Neural progenitor cell (in vitro differentiated cells): ENCODE measurements at regions not wholly inside any gene's neighbourhood (a gene's known extent, or its start where the extent isn't known, plus 50 kb on each side); places are given as distances from the start of the nearest gene placed in this dataset.

Source experiments
- DNase-seq: peaks from one replicate; pipeline ENCODE4 v3.0.0-alpha.2; 2016; ENCODE audit warnings: low spot score
- H2AFZ ChIP-seq: fragments of 200-600 bp; sonication (generic); replicated peaks from 2 replicates; pipeline ENCODE4 v1.6.1; 2016; ENCODE audit warnings: antibody characterized with exemption
- H3F3A ChIP-seq: fragments of 200-600 bp; sonication (generic); 2 replicates; pipeline ENCODE4 v1.6.1; 2016; ENCODE audit warnings: antibody characterized with exemption, low read depth
- H3K27ac ChIP-seq: fragments of 200-600 bp; sonication (generic); 2 replicates; pipeline ENCODE4 v1.5.1; 2016; ENCODE audit warnings: mild to moderate bottlenecking
- H3K27me3 ChIP-seq: fragments of 200-600 bp; sonication (generic); 2 replicates; pipeline ENCODE4 v1.6.1; 2016; ENCODE audit warnings: mild to moderate bottlenecking, moderate library complexity
- H3K36me3 ChIP-seq: fragments of 200-600 bp; sonication (generic); 2 replicates; pipeline ENCODE4 v1.5.1; 2016
- H3K4me1 ChIP-seq: fragments of 200-600 bp; sonication (generic); 2 replicates; pipeline ENCODE4 v1.6.1; 2016; ENCODE audit warnings: mixed run types
- H3K4me2 ChIP-seq: fragments of 200-600 bp; sonication (generic); 2 replicates; pipeline ENCODE4 v1.6.1; 2016
- H3K4me3 ChIP-seq: fragments of 200-600 bp; sonication (generic); 2 replicates; pipeline ENCODE4 v1.5.1; 2016
- H3K79me2 ChIP-seq: fragments of 200-600 bp; sonication (generic); 2 replicates; pipeline ENCODE4 v1.6.1; 2016; ENCODE audit warnings: low read depth
- H3K9ac ChIP-seq: fragments of 200-600 bp; sonication (generic); 2 replicates; pipeline ENCODE4 v1.6.1; 2016
- H3K9me3 ChIP-seq: fragments of 200-600 bp; sonication (generic); 2 replicates; pipeline ENCODE4 v1.5.1; 2016; ENCODE audit warnings: low read depth
- H4K20me1 ChIP-seq: fragments of 200-600 bp; sonication (generic); 2 replicates; pipeline ENCODE4 v1.6.1; 2016; ENCODE audit warnings: low read depth
- H3K27ac Mint-ChIP-seq: 3 replicates; pipeline ENCODE4 v1.8.0; 2021; ENCODE audit warnings: mixed read lengths
- H3K27me3 Mint-ChIP-seq: 2 replicates; pipeline ENCODE4 v1.8.0; 2022; ENCODE audit warnings: low read depth, mild to moderate bottlenecking, inconsistent platforms, moderate library complexity, mixed read lengths; ENCODE audit not compliant: insufficient read depth
- H3K36me3 Mint-ChIP-seq: 3 replicates; pipeline ENCODE4 v1.8.0; 2021; ENCODE audit warnings: mixed read lengths
- H3K4me1 Mint-ChIP-seq: 3 replicates; pipeline ENCODE4 v1.8.0; 2021; ENCODE audit warnings: mixed read lengths
- H3K4me3 Mint-ChIP-seq: 3 replicates; pipeline ENCODE4 v1.8.0; 2021; ENCODE audit warnings: mild to moderate bottlenecking, moderate library complexity, mixed read lengths
- H3K9me3 Mint-ChIP-seq: 3 replicates; pipeline ENCODE4 v1.8.0; 2020; ENCODE audit warnings: mixed read lengths
- CTCF ChIP-seq: fragments of 200-600 bp; sonication (generic); IDR thresholded peaks from 2 replicates; pipeline ENCODE4 v1.5.1; 2017; ENCODE audit warnings: antibody characterized with exemption, mild to moderate bottlenecking
- EZH2 ChIP-seq: fragments of 200-600 bp; sonication (generic); IDR thresholded peaks from 2 replicates; pipeline ENCODE4 v1.6.1; 2017; ENCODE audit warnings: antibody characterized with exemption, mild to moderate bottlenecking, moderate library complexity
- EZH2phosphoT487 ChIP-seq: fragments of 200-600 bp; sonication (generic); IDR thresholded peaks from 2 replicates; pipeline ENCODE4 v1.6.1; 2017; ENCODE audit warnings: antibody characterized with exemption

- H3K9me3 Mint-ChIP-seq, result no peaks in the 10 kb centered on the region
- no peaks in the 10 kb centered on the region for H4K20me1 ChIP-seq
- H3K9me3 ChIP-seq, result no peaks in the 10 kb centered on the region
- no peak for TF ChIP-seq EZH2phosphoT487
- no peak for TF ChIP-seq EZH2
- no peak for TF ChIP-seq CTCF
- peak overlapping the region; percentile 28 for H3K27ac Mint-ChIP-seq
- no peak overlapping the region for H3K4me3 ChIP-seq
- no peak for DNase-seq
- H2AFZ ChIP-seq, result no peak overlapping the region
- H3K4me2 ChIP-seq, result no peak overlapping the region
- no peak overlapping the region for H3K9ac ChIP-seq
- H3K4me1 Mint-ChIP-seq, result peaks cover 53% of the 10 kb centered on the region
- no peaks in the 10 kb centered on the region for H3K36me3 ChIP-seq
- no peaks in the 10 kb centered on the region for H3K79me2 ChIP-seq
- H3K27me3 Mint-ChIP-seq, result peaks cover 3% of the 10 kb centered on the region
- no peak overlapping the region for H3K4me3 Mint-ChIP-seq
- H3K36me3 Mint-ChIP-seq, result no peaks in the 10 kb centered on the region
- peaks cover 12% of the 10 kb centered on the region for H3K4me1 ChIP-seq
- H3K27me3 ChIP-seq, result no peaks in the 10 kb centered on the region
- no peak overlapping the region for H3K27ac ChIP-seq
- H3F3A ChIP-seq, result peaks cover 5% of the 10 kb centered on the region
Observed at GRCh38 chr14:100406505-100407131, 83.5 kb downstream of the SLC25A47 start.

- no peaks in the 10 kb centered on the region for H4K20me1 ChIP-seq
- H3K27ac Mint-ChIP-seq, result peak overlapping the region; percentile 29
Observed at GRCh38 chr14:100407376-100408102, 84.4 kb downstream of the SLC25A47 start.

GRCh38 chr14:100408350-100409002, 85.3 kb downstream of the SLC25A47 start:
- Histone ChIP-seq H3K27ac (no peak overlapping the region), H4K20me1 (no peaks in the 10 kb centered on the region), H2AFZ (no peak overlapping the region), H3K79me2 (no peaks in the 10 kb centered on the region), H3K4me1 (peaks cover 12% of the 10 kb centered on the region), H3K4me2 (no peak overlapping the region), H3K4me3 (no peak overlapping the region), H3F3A (peaks cover 5% of the 10 kb centered on the region), H3K36me3 (no peaks in the 10 kb centered on the region), H3K9me3 (no peaks in the 10 kb centered on the region), H3K27me3 (no peaks in the 10 kb centered on the region), H3K9ac (no peak overlapping the region)
- Mint-ChIP-seq H3K36me3 (no peaks in the 10 kb centered on the region), H3K4me1 (peaks cover 41% of the 10 kb centered on the region), H3K4me3 (no peak overlapping the region), H3K9me3 (no peaks in the 10 kb centered on the region), H3K27ac (no peak overlapping the region), H3K27me3 (peaks cover 3% of the 10 kb centered on the region)
- TF ChIP-seq EZH2, result no peak
- DNase-seq, result no peak

More at GRCh38 chr14:100407376-100408102, 84.4 kb downstream of the SLC25A47 start:
- H3K4me1 ChIP-seq, result peaks cover 12% of the 10 kb centered on the region
- H3K27me3 Mint-ChIP-seq, result peaks cover 3% of the 10 kb centered on the region
- H3K4me1 Mint-ChIP-seq, result peaks cover 47% of the 10 kb centered on the region
- H3F3A ChIP-seq, result peaks cover 5% of the 10 kb centered on the region
- H3K9me3 ChIP-seq, result no peaks in the 10 kb centered on the region
- H3K4me3 Mint-ChIP-seq, result peak overlapping the region; percentile 58
- H3K27me3 ChIP-seq, result no peaks in the 10 kb centered on the region
- H3K36me3 ChIP-seq, result no peaks in the 10 kb centered on the region
- H3K36me3 Mint-ChIP-seq, result no peaks in the 10 kb centered on the region
- no peak overlapping the region for H2AFZ ChIP-seq
- DNase-seq, result no peak
- no peak for TF ChIP-seq CTCF
- no peak for TF ChIP-seq EZH2
- TF ChIP-seq EZH2phosphoT487, result no peak
- H3K4me3 ChIP-seq, result no peak overlapping the region
- H3K79me2 ChIP-seq, result no peaks in the 10 kb centered on the region
- H3K27ac ChIP-seq, result no peak overlapping the region
- H3K9me3 Mint-ChIP-seq, result no peaks in the 10 kb centered on the region
- H3K9ac ChIP-seq, result no peak overlapping the region
- no peak overlapping the region for H3K4me2 ChIP-seq
